CD8-positive, alpha-beta memory T cell (primary cell): ENCODE measurements at regions not wholly inside any gene's neighbourhood (a gene's known extent, or its start where the extent isn't known, plus 50 kb on each side); places are given as distances from the start of the nearest gene placed in this dataset.

Source experiments
- CTCF ChIA-PET: fragments of 350-600 bp; sonication (Branson Sonifier 250); formaldehyde crosslinking; loops from one replicate; lab custom pipeline; 2021; ENCODE audit warnings: antibody characterized with exemption; lab: Charles Lee
- POLR2A ChIA-PET: fragments of 350-600 bp; sonication (Branson Sonifier 250); formaldehyde crosslinking; loops from one replicate; lab custom pipeline; 2021; ENCODE audit warnings: antibody characterized with exemption; lab: Charles Lee
- DNase-seq, 5 donors: peaks; one replicate each; pipeline versions ENCODE4 v3.0.0 to v3.0.0-alpha.2; 2020 to 2022; ENCODE audit warnings: mixed read lengths in 1 of 5
- H3K27ac ChIP-seq: one replicate; pipeline ENCODE4 v1.7.0; 2013; ENCODE audit warnings: low read depth, mild to moderate bottlenecking, low read length, moderate library complexity
- H3K27me3 ChIP-seq: 2 replicates; pipeline ENCODE4 v1.7.0; 2013; ENCODE audit warnings: low read length, mild to moderate bottlenecking; ENCODE audit not compliant: insufficient read depth, poor library complexity, severe bottlenecking
- H3K36me3 ChIP-seq: 2 replicates; pipeline ENCODE4 v1.7.0; 2013; ENCODE audit warnings: mild to moderate bottlenecking, low read length, moderate library complexity; ENCODE audit not compliant: insufficient read depth
- H3K4me1 ChIP-seq: 2 replicates; pipeline ENCODE4 v1.7.0; 2013; ENCODE audit warnings: mild to moderate bottlenecking, low read length, moderate library complexity; ENCODE audit not compliant: insufficient read depth
- H3K4me3 ChIP-seq: 2 replicates; pipeline ENCODE4 v1.7.0; 2013; ENCODE audit warnings: mild to moderate bottlenecking, low read length
- H3K9me3 ChIP-seq: 2 replicates; pipeline ENCODE4 v1.7.0; 2013; ENCODE audit warnings: mild to moderate bottlenecking, low read length
- H3K27ac Mint-ChIP-seq, 8 donors: one replicate each; pipeline ENCODE4 v1.8.0; 2020 to 2021; ENCODE audit warnings: mixed read lengths in 8 of 8, mild to moderate bottlenecking in 6 of 8, inconsistent platforms in 3 of 8, moderate library complexity in 3 of 8
- H3K27me3 Mint-ChIP-seq, 2 donors: one replicate each; pipeline ENCODE4 v1.8.0; 2020 to 2021; ENCODE audit warnings: mixed read lengths in 2 of 2, mild to moderate bottlenecking in 1 of 2, moderate library complexity in 1 of 2
- H3K36me3 Mint-ChIP-seq, 3 donors: one replicate each; pipeline ENCODE4 v1.8.0; 2020 to 2021; ENCODE audit warnings: mixed read lengths in 3 of 3, inconsistent platforms in 1 of 3, mild to moderate bottlenecking in 1 of 3
- H3K4me1 Mint-ChIP-seq, 3 donors: one replicate each; pipeline ENCODE4 v1.8.0; 2020 to 2021; ENCODE audit warnings: mixed read lengths in 3 of 3, inconsistent platforms in 1 of 3, mild to moderate bottlenecking in 1 of 3
- H3K4me3 Mint-ChIP-seq, 7 donors: one replicate each; pipeline ENCODE4 v1.8.0; 2020 to 2021; ENCODE audit warnings: mixed read lengths in 7 of 7, mild to moderate bottlenecking in 6 of 7, moderate library complexity in 4 of 7, inconsistent platforms in 2 of 7
- H3K9me3 Mint-ChIP-seq, 5 donors: one replicate each; pipeline ENCODE4 v1.8.0; 2020 to 2022; ENCODE audit warnings: mixed read lengths in 5 of 5, mild to moderate bottlenecking in 3 of 5, moderate library complexity in 2 of 5, inconsistent platforms in 1 of 5

DNA sequence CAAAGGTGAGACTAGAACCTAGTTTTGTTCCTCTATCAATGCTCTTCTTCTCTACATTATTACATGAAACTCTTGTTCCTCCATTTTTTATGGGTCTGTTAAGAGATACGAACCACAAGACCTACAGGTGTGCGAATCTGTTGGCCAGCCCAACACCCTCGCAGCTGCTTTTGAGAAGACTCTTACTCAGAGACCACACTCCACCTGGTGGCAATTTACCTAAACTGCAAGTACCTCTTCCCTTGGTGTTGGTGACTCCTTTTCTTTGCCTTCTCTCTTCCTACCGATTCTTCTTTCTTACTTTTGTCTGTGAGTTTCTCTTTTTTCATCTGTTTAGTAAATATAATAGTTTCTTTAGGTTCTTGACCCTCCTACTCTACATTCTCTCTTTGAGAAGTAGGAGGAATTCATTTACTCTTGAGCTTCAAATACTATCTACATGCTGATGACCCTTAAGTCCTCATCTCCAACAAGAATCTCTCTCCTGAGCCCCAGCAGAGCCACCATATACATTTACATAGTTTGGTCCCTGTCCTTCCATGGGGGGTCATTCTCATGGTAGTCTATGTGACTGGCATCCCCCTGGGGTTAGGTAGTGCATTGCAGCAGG is 81.8 kb upstream of the GAREM1 start:
- no peak overlapping the region for H3K4me3 ChIP-seq
- peaks cover 5 to 7% of the 10 kb centered on the region in 2 donors for H3K27me3 Mint-ChIP-seq
- H3K9me3 Mint-ChIP-seq: no peaks in the 10 kb centered on the region
- H3K36me3 ChIP-seq: no peaks in the 10 kb centered on the region
- H3K27me3 ChIP-seq: no peaks in the 10 kb centered on the region
- H3K9me3 ChIP-seq: no peaks in the 10 kb centered on the region
- no peaks in the 10 kb centered on the region for H3K4me1 ChIP-seq
- ChIA-PET CTCF (interaction anchor here (0.6 to 8.3 kb wide), 7 partner anchors 10 to 399 kb away, joined by 3 to 88 read pairs (median 3); no protein-coding TSS in a partner anchor), POLR2A (no interaction called here)
- peak overlapping the region in 1 of 8 donors; percentile 43 for H3K27ac Mint-ChIP-seq
- no peak overlapping the region for H3K27ac ChIP-seq
- no peaks in the 10 kb centered on the region for H3K36me3 Mint-ChIP-seq
- peak; percentile 10 to 63 (median 32) for DNase-seq
- peaks cover 2 to 4% (median 3%) of the 10 kb centered on the region in 3 donors for H3K4me1 Mint-ChIP-seq
- H3K4me3 Mint-ChIP-seq: no peak overlapping the region

DNA sequence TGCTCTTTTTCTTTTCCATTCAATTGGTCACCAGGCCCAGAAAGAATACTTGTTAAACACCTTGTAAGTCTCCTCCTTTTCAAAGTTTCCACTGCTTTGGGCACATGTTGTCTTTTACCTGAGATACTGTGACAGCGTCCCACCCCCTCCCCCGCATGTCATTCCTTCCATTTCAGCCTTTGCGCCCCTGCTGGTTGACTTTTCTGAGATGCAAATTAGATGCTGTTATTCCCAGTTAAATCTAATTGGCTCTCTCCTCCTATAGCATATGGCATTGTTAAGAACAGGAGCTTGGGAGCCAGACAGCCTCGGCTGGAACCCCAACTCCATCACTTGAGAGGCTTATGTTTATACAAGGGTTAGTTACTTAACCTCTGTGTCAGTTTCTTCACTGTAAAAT is 80.3 kb upstream of the GAREM1 start:
- Histone ChIP-seq H3K4me3 (no peak overlapping the region), H3K36me3 (no peaks in the 10 kb centered on the region), H3K4me1 (no peaks in the 10 kb centered on the region), H3K9me3 (no peaks in the 10 kb centered on the region), H3K27me3 (no peaks in the 10 kb centered on the region), H3K27ac (no peak overlapping the region)
- H3K36me3 Mint-ChIP-seq: no peaks in the 10 kb centered on the region
- peaks cover 2 to 4% (median 3%) of the 10 kb centered on the region in 3 donors for H3K4me1 Mint-ChIP-seq
- no peaks in the 10 kb centered on the region for H3K9me3 Mint-ChIP-seq
- ChIA-PET CTCF (interaction anchor here (1.8 to 8.3 kb wide), 3 partner anchors 388 to 396 kb away, joined by 3 to 88 read pairs (median 8); no protein-coding TSS in a partner anchor), POLR2A (no interaction called here)
- peaks cover 5 to 14% of the 10 kb centered on the region in 2 donors for H3K27me3 Mint-ChIP-seq
- H3K4me3 Mint-ChIP-seq: no peak overlapping the region
- DNase-seq: no peak
- H3K27ac Mint-ChIP-seq: no peak overlapping the region

GRCh38 chr18:32549248-32550110 is 78.8 kb upstream of the GAREM1 start:
- Histone ChIP-seq H3K36me3 (no peaks in the 10 kb centered on the region), H3K27ac (no peak overlapping the region), H3K9me3 (no peaks in the 10 kb centered on the region), H3K4me1 (no peaks in the 10 kb centered on the region), H3K4me3 (no peak overlapping the region), H3K27me3 (no peaks in the 10 kb centered on the region)
- DNase-seq: peak in 4 of 5 donors; percentile 3 to 52 (median 16)
- Mint-ChIP-seq H3K4me3 (no peak overlapping the region), H3K4me1 (peaks cover 2 to 4% (median 3%) of the 10 kb centered on the region in 3 donors), H3K27me3 (peaks cover 5 to 14% of the 10 kb centered on the region in 2 donors), H3K36me3 (no peaks in the 10 kb centered on the region), H3K9me3 (no peaks in the 10 kb centered on the region), H3K27ac (no peak overlapping the region)
- ChIA-PET POLR2A (no interaction called here), CTCF (interaction anchor here (1.1 to 8.3 kb wide), 4 partner anchors 278 to 393 kb away, joined by 3 to 88 read pairs (median 4); no protein-coding TSS in a partner anchor)

DNA sequence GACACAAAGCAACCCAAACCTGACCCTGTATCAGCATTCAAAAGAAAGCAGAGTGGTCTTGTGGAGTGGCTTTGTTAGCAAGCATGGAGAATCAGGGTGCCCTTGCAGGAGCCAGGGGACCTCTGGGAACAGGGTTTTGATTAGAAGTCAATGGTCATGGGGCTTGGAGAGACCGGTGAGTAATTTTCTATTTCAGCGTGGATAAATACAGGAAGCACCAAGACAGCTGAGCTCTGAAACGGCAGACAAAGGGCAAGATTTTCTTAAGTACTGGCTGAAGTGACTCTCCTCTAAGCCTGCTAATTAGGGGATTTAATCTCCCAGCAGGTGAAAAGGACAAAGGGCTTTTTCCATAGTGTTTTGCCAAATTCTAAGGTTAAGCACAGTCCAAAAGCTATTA is 78.0 kb upstream of the GAREM1 start:
- Histone ChIP-seq H3K4me3 (no peak overlapping the region), H3K27ac (no peak overlapping the region), H3K9me3 (no peaks in the 10 kb centered on the region), H3K4me1 (no peaks in the 10 kb centered on the region), H3K27me3 (no peaks in the 10 kb centered on the region), H3K36me3 (no peaks in the 10 kb centered on the region)
- Mint-ChIP-seq H3K4me3 (no peak overlapping the region), H3K27me3 (peaks cover 5 to 17% of the 10 kb centered on the region in 2 donors), H3K36me3 (no peaks in the 10 kb centered on the region), H3K9me3 (no peaks in the 10 kb centered on the region), H3K27ac (no peak overlapping the region), H3K4me1 (peaks cover 2 to 4% (median 3%) of the 10 kb centered on the region in 3 donors)
- no peak for DNase-seq
- CTCF ChIA-PET: interaction anchor here (0.8 to 8.3 kb wide), 3 partner anchors 77 to 390 kb away, joined by 4 to 88 read pairs (median 4); no protein-coding TSS in a partner anchor
- POLR2A ChIA-PET: no interaction called here

DNA sequence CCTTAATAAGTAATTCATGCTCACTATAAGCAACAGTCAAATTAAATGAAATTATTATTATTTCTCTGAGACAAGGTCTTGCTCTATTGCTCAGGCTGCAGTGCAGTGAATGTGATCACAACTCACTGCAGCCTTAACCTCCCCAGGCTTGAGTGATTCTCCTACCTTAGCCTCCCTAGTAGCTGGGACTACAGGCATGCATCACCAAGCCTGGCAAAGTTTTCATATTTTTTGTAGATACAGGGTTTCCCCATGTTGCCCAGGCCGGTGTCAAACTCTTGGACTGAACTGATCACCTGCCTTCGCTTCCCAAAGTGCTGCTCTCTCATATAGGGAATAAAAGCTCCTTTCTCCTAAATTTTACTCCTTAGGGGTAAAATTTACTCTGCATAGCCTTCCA is 74.9 kb upstream of the GAREM1 start:
- no peak overlapping the region for H3K4me3 Mint-ChIP-seq
- H3K27ac ChIP-seq: no peak overlapping the region
- H3K27me3 Mint-ChIP-seq: peaks cover 2 to 29% of the 10 kb centered on the region in 2 donors
- H3K9me3 Mint-ChIP-seq: no peaks in the 10 kb centered on the region
- POLR2A ChIA-PET: no interaction called here
- no peak overlapping the region for H3K27ac Mint-ChIP-seq
- CTCF ChIA-PET: no interaction called here
- H3K27me3 ChIP-seq: no peaks in the 10 kb centered on the region
- H3K4me1 ChIP-seq: no peaks in the 10 kb centered on the region
- DNase-seq: no peak
- no peak overlapping the region for H3K4me3 ChIP-seq
- H3K36me3 ChIP-seq: no peaks in the 10 kb centered on the region
- H3K9me3 ChIP-seq: no peaks in the 10 kb centered on the region
- H3K36me3 Mint-ChIP-seq: no peaks in the 10 kb centered on the region
- no peaks in the 10 kb centered on the region for H3K4me1 Mint-ChIP-seq

DNA sequence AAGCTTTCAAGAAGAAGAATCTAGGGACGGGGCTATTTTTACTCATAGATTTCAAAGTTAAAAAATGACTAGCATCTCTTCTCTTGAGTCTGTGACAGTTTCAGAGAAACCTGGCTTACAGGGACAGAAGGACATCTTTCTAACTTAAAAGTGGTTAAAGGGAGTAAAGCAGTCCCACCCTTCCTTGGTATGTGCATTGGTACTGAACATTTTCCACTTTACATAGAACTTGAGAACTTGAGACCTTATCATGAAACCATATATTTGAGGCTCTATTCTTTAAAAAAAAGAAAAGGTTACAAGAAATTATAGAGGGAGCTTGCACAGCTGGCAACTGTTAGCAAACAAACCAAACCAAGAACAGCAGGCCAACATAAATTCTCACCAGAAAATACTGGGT is 73.4 kb upstream of the GAREM1 start:
- H3K27ac Mint-ChIP-seq: no peak overlapping the region
- Histone ChIP-seq H3K27ac (no peak overlapping the region), H3K9me3 (no peaks in the 10 kb centered on the region), H3K36me3 (no peaks in the 10 kb centered on the region), H3K4me1 (no peaks in the 10 kb centered on the region), H3K4me3 (no peak overlapping the region), H3K27me3 (no peaks in the 10 kb centered on the region)
- ChIA-PET POLR2A (no interaction called here), CTCF (interaction anchor here (0.9 kb wide), 1 partner anchor 391 kb away, joined by 4 read pairs; no protein-coding TSS in a partner anchor)
- H3K27me3 Mint-ChIP-seq: peaks cover 2 to 31% of the 10 kb centered on the region in 2 donors
- no peaks in the 10 kb centered on the region for H3K9me3 Mint-ChIP-seq
- no peaks in the 10 kb centered on the region for H3K36me3 Mint-ChIP-seq
- no peaks in the 10 kb centered on the region for H3K4me1 Mint-ChIP-seq
- no peak overlapping the region for H3K4me3 Mint-ChIP-seq
- no peak for DNase-seq

- no peak overlapping the region for H3K27ac ChIP-seq
- no peaks in the 10 kb centered on the region for H3K27me3 ChIP-seq
- no peaks in the 10 kb centered on the region for H3K4me1 Mint-ChIP-seq
- H3K4me3 ChIP-seq: no peak overlapping the region
- H3K27me3 Mint-ChIP-seq: peaks cover 2 to 30% of the 10 kb centered on the region in 2 donors
- no peaks in the 10 kb centered on the region for H3K36me3 Mint-ChIP-seq
- DNase-seq: no peak
- H3K27ac Mint-ChIP-seq: no peak overlapping the region
- no peaks in the 10 kb centered on the region for H3K9me3 Mint-ChIP-seq
- no peaks in the 10 kb centered on the region for H3K4me1 ChIP-seq
- CTCF ChIA-PET: interaction anchor here (1.3 to 1.4 kb wide), 2 partner anchors 14 to 384 kb away, joined by 4 to 6 read pairs; no protein-coding TSS in a partner anchor
- no peak overlapping the region for H3K4me3 Mint-ChIP-seq
- H3K9me3 ChIP-seq: no peaks in the 10 kb centered on the region
- POLR2A ChIA-PET: no interaction called here
- no peaks in the 10 kb centered on the region for H3K36me3 ChIP-seq
Measured at GRCh38 chr18:32542221-32542798, 71.6 kb upstream of the GAREM1 start.
